HCT116 (cell line): ENCODE measurements at regions not wholly inside any gene's neighbourhood (a gene's known extent, or its start where the extent isn't known, plus 50 kb on each side); places are given as distances from the start of the nearest gene placed in this dataset.

Experiments
- ATAC-seq: fragments of 200-7000 bp; cut with Tn5 transposase; 2 replicates; pipeline ENCODE4 v1.9.1; 2020; ENCODE audit warnings: mild to moderate bottlenecking, moderate library complexity
- BruUV-seq: library from RNA; stranded (reverse); fragments of 400-500 nt; replicated peaks from 2 replicates; lab custom pipeline; 2021; lab: Mats Ljungman, UMichigan
- CTCF ChIA-PET: fragments of 300-600 bp; sonication (Branson Sonifier 250); formaldehyde crosslinking; loops from one replicate; lab custom pipeline; 2021; ENCODE audit warnings: antibody characterized with exemption; lab: Charles Lee
- POLR2A ChIA-PET: fragments of 300-600, 350-600 bp; sonication (Branson Sonifier 250); formaldehyde crosslinking; loops from one replicate; lab custom pipeline; 2021; ENCODE audit warnings: antibody characterized with exemption; lab: Charles Lee
- RAD21 ChIA-PET, 2 experiments: fragments of 300-600 bp; sonication (Branson Sonifier 250); formaldehyde crosslinking; loops; one replicate each; lab custom pipeline; 2023; ENCODE audit warnings: low total read pairs in 2 of 2; ENCODE audit not compliant: uncharacterized antibody in 2 of 2, unreplicated experiment in 2 of 2, low non-redundant PET in 1 of 2; lab: Charles Lee
- DNase-seq: peaks from one replicate; pipeline ENCODE4 v3.0.0-alpha.2; 2010; ENCODE audit warnings: low read depth, low spot score
- H2AFZ ChIP-seq: fragments of 200-600 bp; shearing (Covaris generic), sonication (generic); 2 replicates; pipeline ENCODE4 v1.6.1; 2017; ENCODE audit warnings: low read depth, mixed run types, mixed read lengths, antibody characterized with exemption, low read length; ENCODE audit not compliant: poor library complexity, severe bottlenecking
- H3K27ac ChIP-seq: 2 replicates; pipeline ENCODE4 v1.5.1; 2012; ENCODE audit warnings: low read depth, low read length
- H3K27me3 ChIP-seq: fragments of 200-600 bp; sonication (generic); 2 replicates; pipeline ENCODE4 v1.6.1; 2016; ENCODE audit warnings: mixed run types, low read length, mixed read lengths; ENCODE audit not compliant: insufficient read depth
- H3K36me3 ChIP-seq, 2 experiments: fragments of 200-500 bp in 1 of 2; fragments of 200-600 bp in 1 of 2; sonication (Bioruptor generic) in 1 of 2; sonication (generic) in 1 of 2; 2 replicates each; pipeline versions ENCODE4 v1.5.1 to v1.6.1; 2014 to 2016; ENCODE audit warnings: low read length in 2 of 2, inconsistent platforms in 1 of 2, mixed read lengths in 1 of 2, mixed run types in 1 of 2; ENCODE audit not compliant: insufficient read depth in 2 of 2, control insufficient read depth in 1 of 2
- H3K4me1 ChIP-seq, 2 experiments: fragments of 200-600 bp in 1 of 2; sonication (generic) in 1 of 2; 2 replicates each; pipeline versions ENCODE4 v1.5.1 to v1.6.1; 2012 to 2017; ENCODE audit warnings: low read length in 2 of 2, inconsistent platforms in 1 of 2, mild to moderate bottlenecking in 1 of 2, mixed read lengths in 1 of 2, mixed run types in 1 of 2, moderate library complexity in 1 of 2; ENCODE audit not compliant: insufficient read depth in 2 of 2, control insufficient read depth in 1 of 2
- H3K4me2 ChIP-seq: fragments of 200-600 bp; sonication (generic); 2 replicates; pipeline ENCODE4 v1.6.1; 2017; ENCODE audit warnings: mixed run types, low read length, mixed read lengths
- H3K4me3 ChIP-seq, 2 experiments: fragments of 200-600 bp in 1 of 2; sonication (generic) in 1 of 2; replicated peaks in 1 of 2; 2 replicates each; pipeline ENCODE4 v1.5.1; 2011 to 2016; ENCODE audit warnings: low read length in 2 of 2, control low read depth in 1 of 2, low read depth in 1 of 2, mild to moderate bottlenecking in 1 of 2, mixed read lengths in 1 of 2, mixed run types in 1 of 2
- H3K79me2 ChIP-seq: fragments of 200-600 bp; sonication (generic); 2 replicates; pipeline ENCODE4 v1.6.1; 2017; ENCODE audit warnings: mild to moderate bottlenecking, mixed run types, low read length, moderate library complexity, mixed read lengths; ENCODE audit not compliant: insufficient read depth
- H3K9ac ChIP-seq: fragments of 200-600 bp; sonication (generic); 2 replicates; pipeline ENCODE4 v1.6.1; 2016; ENCODE audit warnings: low read length, mixed read lengths
- H3K9me2 ChIP-seq: fragments of 200-600 bp; sonication (generic), shearing (Covaris generic); 2 replicates; pipeline ENCODE4 v1.6.1; 2017; ENCODE audit warnings: mixed run types, mild to moderate bottlenecking, moderate library complexity; ENCODE audit not compliant: insufficient read depth
- H3K9me3 ChIP-seq, 2 experiments: fragments of 200-500 bp in 1 of 2; fragments of 200-600 bp in 1 of 2; sonication (Bioruptor generic) in 1 of 2; sonication (generic) in 1 of 2; 2 replicates each; pipeline ENCODE4 v1.6.1; 2014 to 2017; ENCODE audit warnings: low read length in 2 of 2, mixed read lengths in 2 of 2, inconsistent platforms in 1 of 2, low read depth in 1 of 2, mild to moderate bottlenecking in 1 of 2, mixed run types in 1 of 2, moderate library complexity in 1 of 2; ENCODE audit not compliant: control insufficient read depth in 1 of 2, insufficient read depth in 1 of 2
- H4K20me1 ChIP-seq: fragments of 200-600 bp; sonication (generic), shearing (Covaris generic); 2 replicates; pipeline ENCODE4 v1.6.1; 2017; ENCODE audit warnings: mixed run types, mild to moderate bottlenecking, moderate library complexity; ENCODE audit not compliant: insufficient read depth
- ATF3 ChIP-seq: IDR thresholded peaks from 2 replicates; pipeline ENCODE4 v1.6.1; 2012
- CBX3 ChIP-seq: IDR thresholded peaks from 2 replicates; pipeline ENCODE4 v1.6.1; 2012; ENCODE audit warnings: low read depth
- CEBPB ChIP-seq: IDR thresholded peaks from 2 replicates; pipeline ENCODE4 v1.6.1; 2012; ENCODE audit warnings: low read depth
- EGR1 ChIP-seq: IDR thresholded peaks from 2 replicates; pipeline ENCODE4 v1.6.1; 2012; ENCODE audit warnings: low read depth
- ELF1 ChIP-seq: IDR thresholded peaks from 2 replicates; pipeline ENCODE4 v1.6.1; 2012; ENCODE audit warnings: low read depth, borderline replicate concordance
- EZH2 ChIP-seq: fragments of 200-600 bp; sonication (generic); IDR thresholded peaks from 2 replicates; pipeline ENCODE4 v1.6.1; 2017; ENCODE audit warnings: antibody characterized with exemption, mixed run types
- EZH2phosphoT487 ChIP-seq: fragments of 200-600 bp; IDR thresholded peaks from 2 replicates; pipeline ENCODE4 v1.6.1; 2018; ENCODE audit warnings: antibody characterized with exemption, borderline replicate concordance
- FOSL1 ChIP-seq: IDR thresholded peaks from 2 replicates; pipeline ENCODE4 v1.6.1; 2012; ENCODE audit warnings: low read depth
- JUND ChIP-seq: IDR thresholded peaks from 2 replicates; pipeline ENCODE4 v1.6.1; 2012
- POLR2A ChIP-seq: IDR thresholded peaks from 2 replicates; pipeline ENCODE4 v1.7.0; 2011; ENCODE audit warnings: borderline replicate concordance; ENCODE audit not compliant: insufficient read depth, insufficient read length; ENCODE audit errors: extremely low read depth
- POLR2AphosphoS5 ChIP-seq: IDR thresholded peaks from 2 replicates; pipeline ENCODE4 v1.6.1; 2011; ENCODE audit warnings: mild to moderate bottlenecking, low read depth, low read length, moderate library complexity
- RAD21 ChIP-seq: IDR thresholded peaks from 2 replicates; pipeline ENCODE4 v1.6.1; 2012; ENCODE audit warnings: low read depth, mild to moderate bottlenecking
- REST ChIP-seq: IDR thresholded peaks from 2 replicates; pipeline ENCODE4 v1.6.1; 2012; ENCODE audit warnings: low read depth
- SIN3A ChIP-seq: IDR thresholded peaks from 2 replicates; pipeline ENCODE4 v1.6.1; 2012; ENCODE audit warnings: low read depth
- SP1 ChIP-seq: IDR thresholded peaks from 2 replicates; pipeline ENCODE4 v1.6.1; 2012; ENCODE audit warnings: low read depth
- TCF7L2 ChIP-seq: IDR thresholded peaks from 2 replicates; pipeline ENCODE4 v1.7.0; 2011; ENCODE audit warnings: borderline replicate concordance, inconsistent platforms; ENCODE audit not compliant: insufficient read depth, insufficient read length; ENCODE audit errors: extremely low read depth
- YY1 ChIP-seq: IDR thresholded peaks from 2 replicates; pipeline ENCODE4 v1.6.1; 2011; ENCODE audit warnings: low read length, low read depth, moderate library complexity, mild to moderate bottlenecking; ENCODE audit not compliant: insufficient replicate concordance; ENCODE audit errors: extremely low read depth
- ZBTB33 ChIP-seq: IDR thresholded peaks from 2 replicates; pipeline ENCODE4 v1.6.1; 2011; ENCODE audit warnings: mild to moderate bottlenecking, low read length, moderate library complexity; ENCODE audit not compliant: insufficient replicate concordance; ENCODE audit errors: extremely low read depth
- ZFX ChIP-seq: fragments of 450-650 bp; IDR thresholded peaks from 2 replicates; pipeline ENCODE4 v1.6.1; 2017
- intact Hi-C: fragments of 100-400 bp; cut with micrococcal nuclease; formaldehyde crosslinking; loops from 2 replicates; pipeline ENCODE4 v1.10.0; 2022
- TF ChIP-seq, protein P1 (sequence below): IDR thresholded peaks from 2 replicates; pipeline ENCODE4 v1.6.1; 2012

DNA sequence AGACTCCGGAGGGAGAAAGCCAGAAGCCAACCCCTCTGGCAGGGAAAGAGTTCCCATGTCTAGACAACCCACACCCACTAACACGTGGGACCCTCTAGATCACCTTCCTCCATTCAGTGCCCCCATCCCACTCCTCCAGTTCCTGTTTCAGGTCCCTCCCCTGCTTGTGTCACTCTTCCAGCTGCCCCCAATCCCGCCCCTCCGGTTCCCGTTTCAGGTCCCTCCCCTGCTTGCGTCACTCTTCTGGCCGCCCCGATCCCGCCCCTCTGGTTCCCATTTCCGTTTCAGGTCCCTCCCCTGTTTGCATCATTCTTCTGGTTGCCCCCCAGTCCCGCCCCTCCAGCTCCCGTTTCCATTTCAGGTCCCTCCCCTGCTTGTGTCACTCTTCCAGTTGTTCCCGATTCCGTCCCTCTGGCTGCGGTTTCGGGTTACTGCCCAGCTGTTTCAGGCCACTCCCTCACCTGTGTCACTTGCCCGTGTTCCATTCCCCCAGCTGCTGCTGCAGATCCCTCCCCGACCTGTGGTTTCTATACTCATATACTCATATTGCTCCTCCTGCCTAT is 64.8 kb upstream of the RANBP6 start:
- H2AFZ ChIP-seq = peak overlapping the region; percentile 85
- POLR2A ChIA-PET = interaction anchor here (0.6 to 1.0 kb wide), 5 partner anchors 11 to 429 kb away, joined by 3 read pairs; a partner anchor contains a TSS
- no TSS peak for BruUV-seq
- H3K4me1 ChIP-seq = peaks cover 0 to 16% of the 10 kb centered on the region in 2 experiments; a peak in 3 of 4 replicates
- H3K79me2 ChIP-seq = no peaks in the 10 kb centered on the region
- CTCF ChIA-PET = interaction anchor here (0.8 to 1.5 kb wide), 3 partner anchors 26 to 226 kb away, joined by 4 to 9 read pairs (median 7); no protein-coding TSS in a partner anchor
- intact Hi-C loops = no loop called here
- peak; percentile 95 for ATAC-seq
- no peaks in the 10 kb centered on the region for H3K27me3 ChIP-seq
- no peaks in the 10 kb centered on the region for H3K36me3 ChIP-seq
- H3K9me2 ChIP-seq = no peaks in the 10 kb centered on the region
- DNase-seq = peak; percentile 99
- no peaks in the 10 kb centered on the region for H4K20me1 ChIP-seq
- H3K9ac ChIP-seq = peak overlapping the region; percentile 35; the same call in 1 of the 2 replicates
- H3K9me3 ChIP-seq = no peaks in the 10 kb centered on the region
- peak overlapping the region; percentile 44 to 53 for H3K4me3 ChIP-seq
- RAD21 ChIA-PET = interaction anchor here (0.6 to 1.5 kb wide), 3 partner anchors 26 to 322 kb away, joined by 3 read pairs; no protein-coding TSS in a partner anchor
- peak overlapping the region; percentile 89 for H3K4me2 ChIP-seq
- H3K27ac ChIP-seq = 0 out of 2 replicates have a peak overlapping the region, but pooled peaks have one; percentile 16
- TF ChIP-seq ATF3 = no peak
- peak; percentile 71 for TF ChIP-seq SIN3A
- TF ChIP-seq RAD21 = no peak
- TF ChIP-seq POLR2A = no peak
- TF ChIP-seq SP1 = peak; percentile 82
- TF ChIP-seq CBX3 = 0 out of 2 replicates have a peak, but pooled peaks have one; percentile 61
- peak; percentile 70 for TF ChIP-seq POLR2AphosphoS5
- no peak for TF ChIP-seq YY1
- no peak for TF ChIP-seq JUND
- TF ChIP-seq ZFX = no peak
- no peak for TF ChIP-seq ZBTB33
- TF ChIP-seq CEBPB = peak; percentile 89
- TF ChIP-seq, protein P1, sequence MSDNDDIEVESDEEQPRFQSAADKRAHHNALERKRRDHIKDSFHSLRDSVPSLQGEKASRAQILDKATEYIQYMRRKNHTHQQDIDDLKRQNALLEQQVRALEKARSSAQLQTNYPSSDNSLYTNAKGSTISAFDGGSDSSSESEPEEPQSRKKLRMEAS = peak; percentile 34; the same call in 1 of the 2 replicates
- TF ChIP-seq EZH2phosphoT487 = no peak
- no peak for TF ChIP-seq EGR1
- TF ChIP-seq ELF1 = peak; percentile 27; the same call in 1 of the 2 replicates
- no peak for TF ChIP-seq FOSL1
- TF ChIP-seq EZH2 = no peak
- no peak for TF ChIP-seq TCF7L2
- no peak for TF ChIP-seq REST
- TF ChIP-seq, all 23 proteins: peak for 7
